ENCODE measurements at regions not wholly inside any gene's neighbourhood (a gene's known extent, or its start where the extent isn't known, plus 50 kb on each side); places are given as distances from the start of the nearest gene placed in this dataset.
"Not testable (repeated sequence)": the region's sequence is repeated elsewhere in the genome, so short reads cannot be mapped to it uniquely, and the experiment has no call there.

DNA sequence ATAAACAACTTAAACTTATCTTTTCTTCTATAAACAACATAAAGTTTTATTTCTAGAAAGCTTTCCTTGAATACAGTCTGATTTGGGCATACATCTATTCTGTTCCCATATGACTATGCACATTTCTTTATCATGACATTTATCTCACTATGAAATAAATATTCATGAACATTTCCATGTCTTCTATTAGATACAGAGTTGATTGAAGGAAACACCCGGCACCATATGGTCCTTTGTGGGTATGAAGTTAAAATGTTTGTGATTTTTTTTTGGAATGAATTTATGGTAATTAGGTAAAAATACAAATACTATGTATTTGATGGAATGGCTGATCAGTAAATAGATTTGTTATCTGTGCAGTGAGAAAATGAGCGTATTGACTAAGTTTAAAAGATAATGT, 1209.8 kb upstream of the ACO1 start:
- DNase-seq (ENCODE audit: extremely low read depth, low read depth), result no peak
- TF ChIP-seq CTCF (IDR thresholded peaks at IDR 0.05; ENCODE audit: low read depth, low read length), result no peak

DNA sequence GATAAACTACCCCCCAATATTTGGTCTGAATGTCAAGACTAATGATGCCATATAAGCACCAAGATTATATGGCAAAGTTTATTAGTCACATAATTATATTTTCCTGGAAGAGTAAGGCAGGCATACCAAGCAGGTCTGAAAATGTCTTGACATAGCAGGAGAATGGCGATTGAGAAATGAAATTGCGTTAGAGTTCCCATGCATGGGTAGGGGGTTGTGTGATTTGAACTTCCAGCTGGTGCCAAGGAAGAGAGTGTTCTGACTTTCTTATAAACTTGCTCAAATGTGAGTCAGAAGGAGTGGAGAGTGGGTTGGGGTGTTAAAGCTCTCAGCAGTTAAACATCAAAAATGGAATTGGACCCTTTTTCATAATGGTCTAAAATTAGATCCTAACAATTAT, 1200.6 kb upstream of the ACO1 start:
- no peak for TF ChIP-seq CTCF (IDR thresholded peaks at IDR 0.05; ENCODE audit: low read depth, low read length)
- DNase-seq (ENCODE audit: extremely low read depth, low read depth), result no peak

- DNase-seq (ENCODE audit: extremely low read depth, low read depth), result no peak
- no peak for TF ChIP-seq CTCF (IDR thresholded peaks at IDR 0.05; ENCODE audit: low read depth, low read length)
These were observed 1198.6 kb upstream of the ACO1 start for GRCh38 chr9:31185831-31186230.

DNA sequence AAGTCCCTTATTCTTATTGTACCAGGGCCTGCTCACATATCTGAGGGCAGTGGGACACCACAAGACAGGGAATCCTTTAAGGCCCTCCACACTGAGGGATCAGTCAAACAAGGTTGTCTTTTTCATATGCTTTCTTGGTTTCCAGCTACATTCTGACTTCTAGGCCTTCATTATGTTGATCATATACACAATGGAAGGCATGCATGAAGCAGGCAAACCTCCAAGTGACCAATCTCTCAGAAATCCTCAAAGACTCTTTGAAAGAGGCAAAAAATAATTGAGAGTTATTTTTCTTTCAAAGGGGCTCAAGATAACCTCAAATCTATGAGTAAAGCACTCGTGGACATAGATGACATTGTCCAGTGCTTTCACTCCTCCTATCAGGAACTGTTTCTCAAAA, 1195.9 kb upstream of the ACO1 start:
- no peak for TF ChIP-seq CTCF (IDR thresholded peaks at IDR 0.05; ENCODE audit: low read depth, low read length)

GRCh38 chr9:31210978-31211570, 1173.4 kb upstream of the ACO1 start:
- TF ChIP-seq CTCF (IDR thresholded peaks at IDR 0.05; ENCODE audit: low read depth, low read length), result no peak
- DNase-seq (ENCODE audit: extremely low read depth, low read depth), result no peak

More for the DNA sequence above, 1195.9 kb upstream of the ACO1 start:
- no peak for DNase-seq (ENCODE audit: extremely low read depth, low read depth)

DNA sequence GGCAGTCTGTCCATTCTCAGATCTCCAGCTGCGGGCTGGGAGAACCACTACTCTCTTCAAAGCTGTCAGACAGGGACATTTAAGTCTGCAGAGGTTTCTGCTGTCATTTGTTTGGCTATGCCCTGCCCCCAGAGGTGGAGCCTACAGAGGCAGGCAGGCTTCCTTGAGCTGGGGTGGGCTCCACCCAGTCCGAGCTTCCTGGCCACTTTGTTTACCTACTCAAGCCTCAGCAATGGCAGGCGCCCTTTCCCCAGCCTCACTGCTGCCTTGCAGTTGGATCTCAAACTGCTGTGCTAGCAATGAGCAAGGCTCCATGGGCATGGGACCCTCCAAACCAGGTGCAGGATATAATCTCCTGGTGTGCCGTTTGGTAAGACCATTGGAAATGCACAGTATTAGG, 1154.5 kb upstream of the ACO1 start:
- not testable (repeated sequence) for DNase-seq (ENCODE audit: extremely low read depth, low read depth)

GRCh38 chr9:31232485-31232884, 1152.0 kb upstream of the ACO1 start:
- TF ChIP-seq CTCF (IDR thresholded peaks at IDR 0.05; ENCODE audit: low read depth, low read length), result no peak

GRCh38 chr9:31236344-31236743, 1148.1 kb upstream of the ACO1 start:
- no peak for TF ChIP-seq CTCF (IDR thresholded peaks at IDR 0.05; ENCODE audit: low read depth, low read length)
- no peak for DNase-seq (ENCODE audit: extremely low read depth, low read depth)

More at GRCh38 chr9:31232485-31232884, 1152.0 kb upstream of the ACO1 start:
- DNase-seq (ENCODE audit: extremely low read depth, low read depth), result no peak

Measured in AG09319 (cell line).